Smooth muscle cell (in vitro differentiated cells): ENCODE measurements at regions not wholly inside any gene's neighbourhood (a gene's known extent, or its start where the extent isn't known, plus 50 kb on each side); places are given as distances from the start of the nearest gene placed in this dataset.

Experiments used
- DNase-seq: peaks from one replicate; lab custom pipeline; 2025; ENCODE audit not compliant: unreplicated experiment; lab: John Stamatoyannopoulos, UW
- H2AFZ ChIP-seq: fragments of 200-600 bp; sonication (generic); 2 replicates; pipeline ENCODE4 v1.6.0; 2016; ENCODE audit warnings: antibody characterized with exemption, low read depth, mild to moderate bottlenecking
- H3F3A ChIP-seq: fragments of 200-600 bp; sonication (generic); 2 replicates; pipeline ENCODE4 v1.6.0; 2017; ENCODE audit warnings: antibody characterized with exemption, low read depth
- H3K27ac ChIP-seq: fragments of 200-600 bp; sonication (generic); 2 replicates; pipeline ENCODE4 v1.5.1; 2016; ENCODE audit warnings: low read depth, mild to moderate bottlenecking
- H3K27me3 ChIP-seq: fragments of 200-600 bp; sonication (generic); 2 replicates; pipeline ENCODE4 v1.6.1; 2016; ENCODE audit warnings: low read depth, mild to moderate bottlenecking
- H3K36me3 ChIP-seq: fragments of 200-600 bp; sonication (generic); 2 replicates; pipeline ENCODE4 v1.5.1; 2016; ENCODE audit warnings: low read depth
- H3K4me1 ChIP-seq: fragments of 200-600 bp; sonication (generic); 2 replicates; pipeline ENCODE4 v1.5.1; 2016; ENCODE audit warnings: low read depth
- H3K4me2 ChIP-seq: fragments of 200-600 bp; sonication (generic); 2 replicates; pipeline ENCODE4 v1.6.0; 2016; ENCODE audit warnings: mild to moderate bottlenecking
- H3K4me3 ChIP-seq: fragments of 200-600 bp; sonication (generic); 2 replicates; pipeline ENCODE4 v1.5.1; 2016; ENCODE audit warnings: mild to moderate bottlenecking
- H3K79me2 ChIP-seq: fragments of 200-600 bp; sonication (generic); 2 replicates; pipeline ENCODE4 v1.6.0; 2016; ENCODE audit warnings: low read depth, mild to moderate bottlenecking
- H3K9ac ChIP-seq: fragments of 200-600 bp; sonication (generic); 2 replicates; pipeline ENCODE4 v1.6.0; 2016; ENCODE audit warnings: low read depth
- H3K9me3 ChIP-seq: fragments of 200-600 bp; sonication (generic); replicated peaks from 2 replicates; pipeline ENCODE4 v1.5.1; 2016; ENCODE audit warnings: low read depth
- H4K20me1 ChIP-seq: fragments of 200-600 bp; sonication (generic); 2 replicates; pipeline ENCODE4 v1.6.0; 2016; ENCODE audit warnings: low read depth
- CTCF ChIP-seq: fragments of 200-600 bp; sonication (generic); IDR thresholded peaks from 2 replicates; pipeline ENCODE4 v1.5.1; 2017; ENCODE audit warnings: borderline replicate concordance, mild to moderate bottlenecking, antibody characterized with exemption; ENCODE audit not compliant: insufficient read depth, poor library complexity, severe bottlenecking
- WGBS: methylation state at CpG from one replicate; pipeline ENCODE4 v1.1.7; 2016; ENCODE audit warnings: low lambda C conversion rate; 5-methylcytosine and 5-hydroxymethylcytosine counted together

DNA sequence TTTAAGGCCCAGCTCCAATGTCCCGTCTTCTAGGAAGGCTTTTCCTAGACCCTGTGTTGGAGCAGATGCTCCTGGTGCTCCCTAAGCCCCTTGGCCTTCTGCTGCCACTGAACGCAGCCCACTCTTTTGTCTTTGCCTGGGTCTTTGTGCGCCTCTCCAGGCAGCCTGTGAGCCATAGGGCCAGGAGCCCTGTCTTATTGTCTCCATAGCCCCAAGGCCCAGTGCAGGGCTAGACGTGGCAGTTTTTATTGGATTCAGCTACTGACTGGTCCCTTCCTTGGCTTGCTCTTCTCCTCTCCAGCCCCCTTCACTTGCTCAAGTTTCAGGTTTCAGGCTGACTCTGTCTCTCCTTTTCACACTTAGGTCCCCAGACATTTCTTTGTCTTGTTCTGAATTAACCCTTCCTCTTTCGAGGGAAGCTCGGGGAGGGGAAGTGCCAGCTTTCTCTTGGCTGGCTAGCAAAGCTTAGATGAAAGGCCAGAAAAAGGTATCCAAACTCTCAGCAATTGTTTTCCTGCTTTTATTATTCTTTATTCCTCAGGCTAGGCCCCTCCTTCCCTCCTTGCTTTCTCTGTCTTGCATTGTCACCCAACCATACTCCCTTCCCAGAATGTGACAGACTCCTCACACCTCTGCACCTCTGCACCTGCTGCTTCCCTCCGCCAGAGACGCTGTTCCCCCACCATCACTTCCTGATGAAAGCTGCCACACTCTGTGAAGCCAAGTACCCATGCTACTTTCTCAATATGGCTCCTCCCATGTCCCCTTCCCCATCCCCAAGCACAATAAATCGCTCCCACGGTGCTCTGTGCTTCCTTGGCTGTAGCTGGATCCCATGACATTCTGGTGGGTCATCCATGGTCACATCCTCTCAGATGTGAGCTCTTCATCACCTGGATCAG, 101.6 kb upstream of the CPEB4 start:
- Histone ChIP-seq H3K9ac (no peak overlapping the region), H2AFZ (no peak overlapping the region), H3K79me2 (no peaks in the 10 kb centered on the region), H3K4me1 (peaks cover 10% of the 10 kb centered on the region), H3K36me3 (no peaks in the 10 kb centered on the region), H3K27ac (no peak overlapping the region), H3K27me3 (no peaks in the 10 kb centered on the region), H4K20me1 (no peaks in the 10 kb centered on the region), H3K4me2 (no peak overlapping the region), H3K9me3 (no peaks in the 10 kb centered on the region), H3F3A (peaks cover 2% of the 10 kb centered on the region), H3K4me3 (no peak overlapping the region)
- TF ChIP-seq CTCF: no peak
- DNase-seq: no peak
- 75% methylated on average over 10 of the region's 10 CpGs for WGBS

DNA sequence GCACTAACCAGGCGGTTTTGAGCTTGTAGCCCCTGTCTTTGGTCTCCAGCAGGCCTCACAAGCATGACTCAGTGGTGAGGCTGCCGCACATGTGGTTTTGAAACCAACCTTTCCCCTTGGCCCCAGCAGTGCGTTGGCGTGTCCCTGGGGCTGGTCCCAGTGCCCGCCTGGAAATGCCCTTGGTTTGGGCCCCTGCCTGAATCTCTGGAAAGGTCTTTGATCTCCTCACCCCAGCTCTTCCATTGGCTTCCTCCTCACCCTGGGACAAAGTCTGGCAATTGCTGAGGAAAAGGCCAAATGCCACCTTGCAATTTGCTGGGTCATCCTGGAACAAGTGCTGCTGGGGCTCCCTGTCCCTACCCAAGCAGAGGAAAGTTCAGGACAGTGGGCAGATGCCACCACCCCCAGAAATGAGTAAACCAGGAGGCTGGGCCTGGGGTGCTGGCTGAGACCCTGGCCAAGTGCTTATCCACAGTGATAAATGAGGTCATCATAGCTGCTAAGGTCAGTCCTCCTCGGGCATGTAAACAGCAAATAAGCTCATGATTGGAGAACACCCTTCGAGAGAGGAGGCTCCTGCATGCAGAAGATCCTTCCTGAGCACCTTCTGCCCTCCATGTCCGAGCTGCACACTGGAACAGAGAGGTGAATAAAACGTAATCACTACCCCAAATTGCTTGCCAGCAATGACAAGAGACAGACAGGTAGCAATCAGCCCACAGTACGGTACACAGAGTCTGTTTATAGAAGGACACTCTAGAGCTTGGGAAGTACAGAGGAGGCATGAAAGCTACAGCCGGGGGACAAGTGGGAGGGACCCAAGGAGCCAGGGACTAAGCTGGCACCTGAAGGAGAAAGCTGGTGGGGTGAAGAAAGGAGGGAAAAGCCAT, 98.9 kb upstream of the CPEB4 start:
- H3F3A ChIP-seq: no peaks in the 10 kb centered on the region
- no peak overlapping the region for H3K9ac ChIP-seq
- no peak for DNase-seq
- no peaks in the 10 kb centered on the region for H3K79me2 ChIP-seq
- no peaks in the 10 kb centered on the region for H3K27me3 ChIP-seq
- H3K9me3 ChIP-seq: no peaks in the 10 kb centered on the region
- no peak for TF ChIP-seq CTCF
- peak overlapping the region; percentile 40 for H3K4me2 ChIP-seq
- H3K4me1 ChIP-seq: peaks cover 6% of the 10 kb centered on the region
- 57% methylated on average over 11 of the region's 11 CpGs for WGBS
- H2AFZ ChIP-seq: no peak overlapping the region
- no peaks in the 10 kb centered on the region for H3K36me3 ChIP-seq
- no peaks in the 10 kb centered on the region for H4K20me1 ChIP-seq
- peak overlapping the region; percentile 83 for H3K27ac ChIP-seq
- H3K4me3 ChIP-seq: no peak overlapping the region

DNA sequence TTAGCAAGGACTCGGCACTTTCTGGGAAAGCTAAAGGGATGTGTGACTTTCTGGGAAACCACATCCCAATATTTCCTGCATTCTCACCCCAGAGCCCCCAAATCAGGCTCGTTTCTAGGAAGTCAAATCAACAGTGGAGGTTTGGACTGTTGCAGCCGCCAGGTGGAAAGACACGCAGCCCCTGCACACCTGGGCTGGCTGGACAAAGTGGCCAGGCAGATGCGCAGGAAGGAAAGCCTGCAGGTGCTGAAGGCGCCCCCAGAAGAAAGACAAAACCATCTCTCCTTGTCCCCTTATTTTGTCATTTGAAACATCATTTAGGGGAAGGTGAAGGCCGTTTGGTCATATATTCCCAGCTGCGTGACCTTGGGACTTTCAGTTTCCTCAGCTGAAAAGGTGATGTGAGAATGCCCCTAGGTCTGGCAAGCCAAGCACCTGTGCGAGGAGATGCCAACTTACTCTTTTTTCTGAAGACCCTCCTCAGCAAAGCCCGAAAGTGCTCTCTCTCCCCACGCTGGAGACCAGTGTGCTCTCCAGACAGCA, 97.9 kb upstream of the CPEB4 start:
- Histone ChIP-seq H3K4me2 (no peak overlapping the region), H3K36me3 (no peaks in the 10 kb centered on the region), H3F3A (no peaks in the 10 kb centered on the region), H3K79me2 (no peaks in the 10 kb centered on the region), H3K4me1 (peaks cover 6% of the 10 kb centered on the region), H3K9me3 (no peaks in the 10 kb centered on the region), H3K27ac (no peak overlapping the region), H2AFZ (no peak overlapping the region), H4K20me1 (no peaks in the 10 kb centered on the region), H3K27me3 (no peaks in the 10 kb centered on the region), H3K9ac (no peak overlapping the region), H3K4me3 (no peak overlapping the region)
- 97% methylated on average over 11 of the region's 11 CpGs for WGBS
- no peak for DNase-seq
- no peak for TF ChIP-seq CTCF
